Renal cortical epithelial cell (primary cell): ENCODE measurements at regions not wholly inside any gene's neighbourhood (a gene's known extent, or its start where the extent isn't known, plus 50 kb on each side); places are given as distances from the start of the nearest gene placed in this dataset.
A peak's percentile ranks its signal among the peaks of the same experiment; 100 is the strongest.
"Not testable (repeated sequence)": the region's sequence is repeated elsewhere in the genome, so short reads cannot be mapped to it uniquely, and the experiment has no call there.

Source experiments
- DNase-seq: peaks from one replicate; pipeline ENCODE4 v3.0.0-alpha.2; 2011; ENCODE audit warnings: low read depth

GRCh38 chr2:82237994-82238662, 1933.6 kb upstream of the LRRTM1 start:
- no peak for DNase-seq

GRCh38 chr2:82234283-82234874, 1929.8 kb upstream of the LRRTM1 start:
- no peak for DNase-seq

- no peak for DNase-seq
Observed at GRCh38 chr2:82233806-82234205, 1929.3 kb upstream of the LRRTM1 start.

GRCh38 chr2:82230406-82230805, 1925.9 kb upstream of the LRRTM1 start:
- DNase-seq = no peak

DNA sequence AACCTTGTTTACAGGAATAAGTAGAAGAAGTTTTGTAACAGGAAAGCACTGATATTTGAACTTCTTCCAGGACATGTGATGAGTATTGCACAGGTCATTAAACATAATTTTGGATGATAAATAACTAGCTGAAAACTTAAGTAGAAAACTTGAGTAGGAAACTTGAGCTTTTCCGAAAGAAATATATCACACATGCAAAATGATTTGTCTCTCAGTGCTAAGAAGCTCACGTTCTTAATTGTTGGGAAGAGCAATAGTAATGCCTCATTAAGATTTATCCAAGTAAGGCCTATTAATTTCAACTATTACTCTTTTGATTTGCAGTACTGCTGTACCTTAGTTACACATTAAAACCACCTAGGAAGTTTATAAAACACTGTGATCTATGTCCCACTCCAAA, 1921.9 kb upstream of the LRRTM1 start:
- DNase-seq = no peak

DNA sequence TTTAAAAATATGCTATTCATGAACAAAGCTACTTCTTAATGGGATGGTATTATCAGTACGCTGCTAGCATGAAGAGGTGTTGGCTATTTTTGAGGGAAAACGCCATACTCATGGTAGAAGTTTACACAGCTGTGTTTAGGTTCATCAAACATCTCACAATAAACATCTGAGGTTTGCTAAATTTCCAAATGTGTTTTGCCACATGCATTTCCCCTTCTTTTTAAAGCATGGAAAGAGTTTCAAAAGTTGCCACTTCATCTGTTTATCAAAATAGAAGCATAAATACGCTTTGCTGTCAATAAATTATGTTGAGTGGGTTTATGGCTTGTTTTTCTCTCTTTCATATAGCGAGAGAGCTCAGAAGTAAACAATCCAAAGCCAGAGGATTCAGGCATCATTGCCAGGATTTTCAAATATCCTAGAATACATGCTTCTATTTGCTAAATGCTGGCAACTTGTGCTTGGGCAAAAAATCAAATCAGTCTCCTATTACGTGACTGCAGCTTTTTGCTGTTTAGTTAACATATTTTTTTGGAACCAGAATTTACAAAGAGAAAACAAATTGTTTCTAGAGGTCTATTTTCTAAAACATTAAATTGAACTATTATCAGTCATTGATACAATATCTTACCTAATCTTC, 1919.9 kb upstream of the LRRTM1 start:
- DNase-seq = no peak

- no peak for DNase-seq
Observed at GRCh38 chr2:82215212-82215611, 1910.7 kb upstream of the LRRTM1 start.

GRCh38 chr2:82199493-82199852, 1894.9 kb upstream of the LRRTM1 start:
- DNase-seq = no peak

DNA sequence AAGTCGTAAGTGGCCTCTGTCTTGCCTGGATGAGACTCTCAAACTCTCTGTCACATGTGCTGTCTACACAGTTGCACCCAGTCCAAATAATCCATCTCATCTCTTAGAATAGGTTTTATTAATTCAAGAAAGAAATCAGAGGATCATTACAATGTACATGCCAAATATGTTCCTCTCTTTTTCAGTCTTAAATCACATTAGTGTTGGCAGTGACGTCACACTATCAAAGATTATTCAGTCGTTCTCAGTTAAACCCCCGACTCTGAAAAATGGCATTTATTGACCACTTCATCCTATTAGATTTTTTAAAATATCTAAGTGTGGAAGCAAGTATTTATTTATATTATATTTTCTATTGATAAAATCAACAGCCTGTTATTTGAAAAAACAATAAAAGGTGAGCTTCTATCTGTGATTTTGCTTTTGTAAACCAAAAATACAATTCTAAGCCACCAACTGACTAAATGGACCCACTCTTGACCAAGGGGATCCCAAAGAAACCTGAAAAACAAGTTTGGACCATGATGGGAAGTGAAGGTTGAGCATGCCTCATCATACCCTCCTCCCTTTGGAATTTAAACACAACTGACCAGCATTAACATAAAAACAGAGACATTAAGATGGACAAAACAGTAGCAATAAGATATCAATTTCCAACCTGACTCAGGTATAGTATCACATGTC, 1894.4 kb upstream of the LRRTM1 start:
- DNase-seq = no peak

DNA sequence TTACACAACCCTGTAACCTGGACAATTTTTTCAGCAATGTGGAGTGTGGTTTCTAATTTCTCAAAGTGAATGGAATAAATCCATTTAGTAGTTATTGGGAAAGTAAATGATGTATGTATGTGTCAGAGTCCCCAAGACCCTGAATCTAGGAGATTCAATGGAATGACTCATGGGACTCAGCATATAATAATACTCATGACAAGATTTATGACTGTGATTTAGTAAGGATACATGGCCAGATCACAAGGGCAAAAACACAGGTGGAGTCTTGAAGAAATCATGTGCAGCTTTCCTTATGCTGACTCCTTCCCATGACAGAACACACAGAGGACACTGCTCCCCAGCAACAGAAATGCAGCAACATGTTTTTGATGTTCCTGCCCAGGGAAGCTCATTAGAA, 1877.7 kb upstream of the LRRTM1 start:
- DNase-seq = peak; percentile 6

- DNase-seq = not testable (repeated sequence)
Observed at GRCh38 chr2:82175210-82175609, 1870.7 kb upstream of the LRRTM1 start.

DNA sequence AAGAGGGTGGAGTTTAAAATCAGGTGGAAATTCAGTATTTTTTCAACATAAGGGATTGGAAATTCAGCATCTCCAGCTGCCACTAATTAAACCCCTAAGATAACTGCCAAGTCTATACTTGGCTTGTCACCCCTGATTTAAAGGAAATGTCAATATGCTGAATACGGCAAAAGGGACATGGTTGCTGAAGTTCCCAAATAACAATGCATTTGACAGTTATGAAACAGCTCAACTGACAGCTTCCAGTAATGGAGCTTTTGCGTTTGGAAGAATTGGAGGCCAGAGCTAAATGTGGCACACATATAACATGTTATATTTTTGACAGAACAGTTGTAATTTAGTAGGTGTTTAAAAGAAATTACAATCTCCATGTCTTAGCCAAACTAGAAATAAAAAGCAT, 1867.9 kb upstream of the LRRTM1 start:
- no peak for DNase-seq

DNA sequence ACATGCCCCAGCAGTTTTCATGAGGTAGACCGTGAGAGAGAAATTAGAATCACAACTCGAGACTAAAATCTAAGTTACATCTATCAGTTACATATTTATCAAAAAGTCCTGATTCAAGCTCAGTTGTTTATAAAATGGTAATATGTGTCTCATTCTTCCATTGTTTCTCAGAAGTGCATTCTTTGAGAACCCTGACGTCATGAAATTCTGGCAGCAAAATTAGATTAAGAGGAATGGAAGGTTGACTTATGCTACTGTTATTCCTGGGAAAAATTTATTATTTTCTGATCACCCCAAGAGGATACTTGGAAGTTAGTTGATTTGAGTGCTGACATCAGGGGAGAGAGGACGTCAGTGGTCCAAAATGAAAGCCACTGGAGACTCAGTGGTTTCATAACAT, 1864.8 kb upstream of the LRRTM1 start:
- no peak for DNase-seq

GRCh38 chr2:82165377-82165776, 1860.8 kb upstream of the LRRTM1 start:
- DNase-seq = no peak

DNA sequence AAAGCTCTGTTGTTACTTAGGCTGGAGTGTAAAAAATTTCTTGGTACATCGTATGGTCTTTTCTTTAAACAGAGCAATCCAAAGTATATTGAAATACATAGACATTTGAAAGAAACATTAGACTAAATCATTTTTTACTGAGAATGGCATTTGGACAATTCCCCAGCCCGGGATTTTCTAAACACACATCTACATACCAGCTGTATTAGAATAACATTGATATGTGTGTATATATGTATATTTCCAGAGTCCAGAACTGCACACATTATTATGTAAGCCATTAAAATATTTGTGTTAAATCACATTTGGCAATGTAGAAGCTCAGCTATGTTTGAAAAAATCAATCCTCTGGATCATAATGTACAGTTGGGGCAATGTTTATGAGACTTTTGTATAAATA, 1853.6 kb upstream of the LRRTM1 start:
- no peak for DNase-seq

GRCh38 chr2:82155469-82155868, 1850.9 kb upstream of the LRRTM1 start:
- DNase-seq = no peak

- no peak for DNase-seq
Observed at GRCh38 chr2:82143343-82143742, 1838.8 kb upstream of the LRRTM1 start.

- DNase-seq = peak; percentile 78
Observed at GRCh38 chr2:82139979-82140611, 1835.5 kb upstream of the LRRTM1 start.

GRCh38 chr2:82137441-82137840, 1832.9 kb upstream of the LRRTM1 start:
- DNase-seq = no peak

DNA sequence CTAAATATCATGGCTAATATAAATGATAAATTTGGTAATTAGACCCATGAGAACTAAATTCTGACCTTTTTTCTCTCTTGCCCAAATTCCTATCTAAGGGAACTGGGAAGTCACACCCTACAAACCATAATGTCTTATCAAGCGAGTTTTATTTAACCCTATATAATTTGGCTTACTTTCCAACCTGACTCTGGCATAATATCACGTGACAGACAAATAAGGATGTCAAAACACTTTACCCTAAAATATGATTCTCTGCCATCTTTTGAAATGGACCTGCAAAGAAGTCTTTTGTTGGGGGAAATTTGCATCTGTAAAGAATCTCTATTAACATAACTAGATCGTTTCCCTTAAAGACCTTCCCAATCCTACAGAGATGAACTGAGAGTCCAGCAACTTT, 1823.5 kb upstream of the LRRTM1 start:
- no peak for DNase-seq

DNA sequence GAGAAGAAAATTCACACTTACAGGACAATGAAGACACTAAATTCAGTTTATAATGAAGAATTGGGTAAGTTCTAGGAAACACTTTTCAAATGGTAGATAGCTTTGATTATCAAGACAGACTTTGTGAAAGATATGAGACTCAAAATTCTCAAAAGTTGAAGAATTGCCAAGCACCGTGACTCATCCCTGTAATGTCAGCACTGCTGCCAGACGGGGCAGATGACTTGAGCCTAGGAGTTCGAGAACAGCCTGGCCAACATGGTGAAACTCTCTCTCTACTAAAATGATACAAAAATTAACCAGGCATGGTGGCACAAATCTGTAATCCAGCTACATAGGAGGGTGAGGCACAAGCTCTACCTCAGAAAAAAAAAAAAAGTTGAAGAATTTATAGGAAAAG, 1820.1 kb upstream of the LRRTM1 start:
- DNase-seq = no peak

DNA sequence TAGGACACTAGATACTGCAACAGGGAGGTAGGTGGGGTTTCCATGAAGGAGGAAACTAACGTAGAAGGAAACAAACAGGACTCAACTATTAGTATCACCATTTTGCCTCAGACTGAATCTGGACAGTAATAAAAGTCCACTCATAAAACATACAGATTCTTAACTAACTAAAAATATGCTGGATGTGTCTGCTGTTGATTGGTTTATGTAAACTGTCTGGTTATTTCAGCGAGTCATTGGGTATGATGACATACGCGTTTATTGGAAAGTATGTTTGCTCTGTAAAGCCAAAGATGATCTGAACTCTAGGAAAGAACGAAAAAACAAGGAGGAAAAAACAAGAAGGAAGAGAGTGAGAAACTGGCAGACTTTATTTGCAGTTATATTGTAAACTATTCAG, 1816.1 kb upstream of the LRRTM1 start:
- no peak for DNase-seq

DNA sequence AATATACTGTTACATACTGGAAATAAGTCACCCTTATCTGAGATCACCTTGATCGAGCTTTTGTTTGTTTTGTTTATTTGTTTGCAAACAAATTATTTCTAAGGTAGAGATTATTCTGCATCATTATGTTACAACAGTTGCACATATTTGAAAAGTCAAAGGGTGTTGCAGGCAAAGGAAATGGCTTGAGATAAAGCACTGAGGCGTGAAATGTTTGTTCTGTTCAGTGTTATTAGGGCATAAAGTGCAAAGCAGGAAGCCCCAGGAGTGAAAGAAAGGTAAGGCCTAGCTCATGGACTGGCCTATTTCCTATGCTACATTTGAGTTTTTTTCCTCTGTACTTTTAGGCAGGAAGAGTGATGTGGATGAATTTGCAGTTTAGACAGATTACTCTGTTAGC, 1815.6 kb upstream of the LRRTM1 start:
- peak; percentile 26 for DNase-seq
